ENCODE measurements at regions not wholly inside any gene's neighbourhood (a gene's known extent, or its start where the extent isn't known, plus 50 kb on each side); places are given as distances from the start of the nearest gene placed in this dataset.

DNA sequence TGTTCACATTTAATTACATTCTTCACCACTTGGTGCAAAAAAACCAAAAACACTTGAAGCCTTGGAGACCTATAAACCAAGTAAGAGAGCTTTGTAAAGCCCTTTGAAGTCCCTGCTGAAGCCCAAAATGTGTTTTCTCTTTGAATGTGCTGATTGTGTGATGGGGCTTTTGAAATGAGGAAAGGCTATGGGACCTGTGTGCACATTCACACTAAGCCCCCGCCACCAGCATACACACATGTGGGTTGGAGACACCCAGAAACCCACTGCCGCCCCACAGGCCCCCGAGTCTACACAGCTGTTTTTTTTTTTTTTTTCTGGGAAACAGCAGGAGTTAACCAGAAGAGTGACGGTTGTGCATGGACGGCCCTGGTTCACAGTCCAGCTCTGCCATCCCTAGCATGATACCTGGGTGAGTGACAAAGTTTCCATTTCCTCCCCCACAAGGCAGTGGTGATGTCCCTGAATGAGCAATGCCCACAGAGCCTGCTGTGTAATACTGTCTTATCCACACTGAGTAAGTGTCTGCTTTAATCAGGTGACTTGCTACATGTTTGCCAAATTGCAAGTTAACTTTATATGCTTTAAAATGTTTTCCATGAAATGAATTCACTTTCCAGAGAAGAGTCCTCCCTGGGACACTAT lies 154.6 kb upstream of the GDF10 start:
- Histone ChIP-seq H3K27ac (no peak overlapping the region), H3K27me3 (no peaks in the 10 kb centered on the region), H3K36me3 (ENCODE audit: low read depth, missing control alignments) (no peaks in the 10 kb centered on the region), H3K9me3 (no peaks in the 10 kb centered on the region), H3K4me1 (no peaks in the 10 kb centered on the region), H3K4me3 (no peak overlapping the region)
- no peak for TF ChIP-seq POLR2A (IDR thresholded peaks at IDR 0.05)
- TF ChIP-seq, protein P1, sequence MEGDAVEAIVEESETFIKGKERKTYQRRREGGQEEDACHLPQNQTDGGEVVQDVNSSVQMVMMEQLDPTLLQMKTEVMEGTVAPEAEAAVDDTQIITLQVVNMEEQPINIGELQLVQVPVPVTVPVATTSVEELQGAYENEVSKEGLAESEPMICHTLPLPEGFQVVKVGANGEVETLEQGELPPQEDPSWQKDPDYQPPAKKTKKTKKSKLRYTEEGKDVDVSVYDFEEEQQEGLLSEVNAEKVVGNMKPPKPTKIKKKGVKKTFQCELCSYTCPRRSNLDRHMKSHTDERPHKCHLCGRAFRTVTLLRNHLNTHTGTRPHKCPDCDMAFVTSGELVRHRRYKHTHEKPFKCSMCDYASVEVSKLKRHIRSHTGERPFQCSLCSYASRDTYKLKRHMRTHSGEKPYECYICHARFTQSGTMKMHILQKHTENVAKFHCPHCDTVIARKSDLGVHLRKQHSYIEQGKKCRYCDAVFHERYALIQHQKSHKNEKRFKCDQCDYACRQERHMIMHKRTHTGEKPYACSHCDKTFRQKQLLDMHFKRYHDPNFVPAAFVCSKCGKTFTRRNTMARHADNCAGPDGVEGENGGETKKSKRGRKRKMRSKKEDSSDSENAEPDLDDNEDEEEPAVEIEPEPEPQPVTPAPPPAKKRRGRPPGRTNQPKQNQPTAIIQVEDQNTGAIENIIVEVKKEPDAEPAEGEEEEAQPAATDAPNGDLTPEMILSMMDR (IDR thresholded peaks at IDR 0.05), result no peak
- intact Hi-C loops (cut with DNase I; ENCODE audit: low total_unique reads), result no loop called here
- WGBS, 2 donors, result 77 to 86% methylated on average over 5 of the region's 5 CpGs
- DNase-seq, result no peak

DNA sequence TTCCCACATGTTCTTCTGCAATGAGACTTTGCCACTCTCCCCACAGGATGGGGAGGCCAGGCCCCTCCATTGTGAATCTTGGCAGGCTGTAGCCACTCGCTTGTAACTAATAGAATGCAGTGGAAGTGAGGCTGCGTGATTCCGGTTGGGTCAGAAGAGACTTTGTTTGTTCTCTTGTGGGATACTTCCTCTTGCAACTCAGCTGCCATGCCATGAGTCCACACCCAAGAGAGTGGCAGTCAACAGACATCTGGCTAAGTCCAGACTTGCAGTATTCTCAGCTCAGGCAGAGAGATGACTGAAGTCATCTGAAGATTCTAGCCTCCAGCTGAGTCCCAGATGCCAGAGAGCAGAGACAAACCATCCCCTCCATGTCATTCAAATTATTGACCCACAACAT lies 153.4 kb upstream of the GDF10 start:
- 91 to 100% methylated on average over 3 of the region's 3 CpGs for WGBS, 2 donors

DNA sequence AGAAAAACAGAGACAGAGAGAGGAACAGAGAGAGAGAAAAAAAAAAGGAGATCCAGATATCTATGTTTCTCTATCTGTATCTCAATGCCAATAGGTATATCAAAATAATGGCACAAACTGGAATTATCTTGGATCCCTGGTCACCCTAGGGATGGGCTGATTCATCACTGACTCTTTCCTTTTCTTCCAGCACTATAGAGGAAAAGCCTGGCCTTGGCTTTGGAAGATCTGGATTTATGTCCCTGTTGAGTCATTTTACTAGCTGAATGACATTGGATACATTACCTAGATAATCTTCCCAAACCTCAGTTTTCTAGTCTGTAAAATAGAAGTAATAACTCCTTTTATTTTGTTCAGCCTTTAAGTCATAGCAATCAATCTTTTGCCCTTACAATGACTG lies 152.8 kb upstream of the GDF10 start:
- Histone ChIP-seq H3K36me3 (ENCODE audit: low read depth, missing control alignments) (no peaks in the 10 kb centered on the region), H3K27me3 (no peaks in the 10 kb centered on the region), H3K27ac (no peak overlapping the region), H3K9me3 (no peaks in the 10 kb centered on the region), H3K4me1 (no peaks in the 10 kb centered on the region), H3K4me3 (no peak overlapping the region)
- TF ChIP-seq, protein P1 (IDR thresholded peaks at IDR 0.05), result no peak
- TF ChIP-seq POLR2A (IDR thresholded peaks at IDR 0.05), result no peak
- intact Hi-C loops (cut with DNase I; ENCODE audit: low total_unique reads), result no loop called here
- no peak for DNase-seq

More for the DNA sequence above, 153.4 kb upstream of the GDF10 start:
- H3K27me3 ChIP-seq, result no peaks in the 10 kb centered on the region
- no peak overlapping the region for H3K4me3 ChIP-seq
- no peaks in the 10 kb centered on the region for H3K9me3 ChIP-seq
- no peaks in the 10 kb centered on the region for H3K4me1 ChIP-seq
- TF ChIP-seq POLR2A (IDR thresholded peaks at IDR 0.05), result no peak
- TF ChIP-seq, protein P1 (IDR thresholded peaks at IDR 0.05), result no peak
- no peak for DNase-seq
- intact Hi-C loops (cut with DNase I; ENCODE audit: low total_unique reads), result no loop called here
- H3K36me3 ChIP-seq (ENCODE audit: low read depth, missing control alignments), result no peaks in the 10 kb centered on the region
- no peak overlapping the region for H3K27ac ChIP-seq

DNA sequence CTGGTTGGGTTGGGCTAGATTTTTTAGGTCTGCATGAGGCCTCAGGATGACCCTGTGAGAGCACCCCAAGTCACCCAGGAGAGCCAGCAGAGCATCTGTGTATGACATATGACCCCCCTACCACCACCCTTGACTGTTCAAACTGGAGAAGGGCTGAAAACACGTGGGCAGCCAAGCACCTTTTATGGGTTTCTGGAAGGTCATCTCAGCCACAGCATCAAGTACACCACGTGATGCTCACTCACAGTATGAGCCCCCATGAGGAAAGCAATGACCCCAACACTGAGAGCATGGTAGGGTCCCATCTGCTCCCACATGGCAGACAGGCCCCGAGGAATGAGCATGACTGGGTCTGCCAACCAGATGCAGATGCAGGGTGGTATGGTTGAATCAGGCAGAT lies 149.4 kb upstream of the GDF10 start:
- TF ChIP-seq, protein P1 (IDR thresholded peaks at IDR 0.05), result no peak
- TF ChIP-seq POLR2A (IDR thresholded peaks at IDR 0.05), result no peak
- 74 to 89% methylated on average over 3 of the region's 3 CpGs for WGBS, 2 donors

DNA sequence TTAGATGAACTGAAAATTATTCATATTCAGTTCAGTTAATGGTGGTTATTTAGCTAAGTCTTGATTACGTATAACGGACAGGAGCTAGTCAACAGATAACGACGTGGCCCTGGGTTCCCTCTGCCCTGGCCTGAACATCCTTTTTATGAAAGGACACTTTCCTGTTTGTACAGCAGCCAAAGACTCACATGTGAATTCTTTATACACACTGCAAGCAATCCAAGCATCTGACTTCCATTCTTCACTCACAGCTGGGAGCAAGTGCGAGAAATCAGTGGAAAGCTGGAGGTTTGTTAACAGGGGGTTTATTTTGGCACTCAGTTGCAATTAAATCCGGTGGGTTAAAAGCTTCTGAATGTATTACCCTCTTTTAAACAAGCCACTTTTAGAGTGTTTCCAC lies 148.1 kb upstream of the GDF10 start:
- intact Hi-C loops (cut with DNase I; ENCODE audit: low total_unique reads), result no loop called here
- Histone ChIP-seq H3K27me3 (no peaks in the 10 kb centered on the region), H3K4me1 (no peaks in the 10 kb centered on the region), H3K36me3 (ENCODE audit: low read depth, missing control alignments) (no peaks in the 10 kb centered on the region), H3K4me3 (no peak overlapping the region), H3K9me3 (no peaks in the 10 kb centered on the region), H3K27ac (no peak overlapping the region)
- TF ChIP-seq, protein P1 (IDR thresholded peaks at IDR 0.05), result no peak
- TF ChIP-seq POLR2A (IDR thresholded peaks at IDR 0.05), result no peak
- WGBS, 2 donors, result 58 to 72% methylated on average over 6 of the region's 6 CpGs
- DNase-seq, result no peak

More for the DNA sequence above, 149.4 kb upstream of the GDF10 start:
- H3K36me3 ChIP-seq (ENCODE audit: low read depth, missing control alignments), result no peaks in the 10 kb centered on the region
- DNase-seq, result no peak
- intact Hi-C loops (cut with DNase I; ENCODE audit: low total_unique reads), result no loop called here
- no peaks in the 10 kb centered on the region for H3K4me1 ChIP-seq
- H3K27ac ChIP-seq, result no peak overlapping the region
- no peaks in the 10 kb centered on the region for H3K27me3 ChIP-seq
- H3K9me3 ChIP-seq, result no peaks in the 10 kb centered on the region
- H3K4me3 ChIP-seq, result no peak overlapping the region
